Mucosa of descending colon (tissue), 3 donors: ENCODE measurements at regions not wholly inside any gene's neighbourhood (a gene's known extent, or its start where the extent isn't known, plus 50 kb on each side); places are given as distances from the start of the nearest gene placed in this dataset.

Source experiments
- ATAC-seq: fragments of 200-7000 bp; cut with Tn5 transposase; one replicate; pipeline ENCODE4 v1.9.1; 2020; ENCODE audit warnings: mild to moderate bottlenecking, moderate library complexity
- DNase-seq, 3 donors: peaks; one replicate each; pipeline ENCODE4 v3.0.0-alpha.2; 2020
- H3K36me3 ChIP-seq: fragments of 200-600 bp; one replicate; pipeline ENCODE4 v1.8.0; 2021; ENCODE audit warnings: low read depth, mild to moderate bottlenecking
- H3K4me1 ChIP-seq: fragments of 200-600 bp; one replicate; pipeline ENCODE4 v1.8.0; 2021; ENCODE audit warnings: low read depth, mild to moderate bottlenecking
- H3K4me3 ChIP-seq: fragments of 200-600 bp; one replicate; pipeline ENCODE4 v1.8.0; 2021; ENCODE audit warnings: mild to moderate bottlenecking
- H3K9me3 ChIP-seq: fragments of 200-600 bp; one replicate; pipeline ENCODE4 v1.8.0; 2021; ENCODE audit warnings: mild to moderate bottlenecking
- intact Hi-C, 2 donors: fragments of 100-400 bp; cut with DNase I in 1 of 2; cut with micrococcal nuclease in 1 of 2; formaldehyde crosslinking; loops; one replicate each; pipeline versions ENCODE4 v1.11.0 to v1.11.1; 2022; cut with DNase I, micrococcal nuclease
- TF ChIP-seq, protein P1 (sequence below): fragments of 200-600 bp; IDR thresholded peaks from one replicate; pipeline ENCODE4 v1.8.0; 2022; ENCODE audit warnings: antibody characterized with exemption, mild to moderate bottlenecking
- donor health status: DM: no; HTN: no; CAD: no; lungs with moderate emphysema.
- donor health status: DM: no; HTN: no; CAD: no.
- donor health status: DM: no; HTN: yes; CAD: no.

GRCh38 chr14:71621980-71622605 lies 310.1 kb upstream of the RGS6 start:
- no peaks in the 10 kb centered on the region for H3K36me3 ChIP-seq
- no peaks in the 10 kb centered on the region for H3K9me3 ChIP-seq
- no peaks in the 10 kb centered on the region for H3K4me1 ChIP-seq
- intact Hi-C loops: no loop called here
- no peak for DNase-seq
- no peak overlapping the region for H3K4me3 ChIP-seq
- ATAC-seq: no peak
- TF ChIP-seq, protein P1, sequence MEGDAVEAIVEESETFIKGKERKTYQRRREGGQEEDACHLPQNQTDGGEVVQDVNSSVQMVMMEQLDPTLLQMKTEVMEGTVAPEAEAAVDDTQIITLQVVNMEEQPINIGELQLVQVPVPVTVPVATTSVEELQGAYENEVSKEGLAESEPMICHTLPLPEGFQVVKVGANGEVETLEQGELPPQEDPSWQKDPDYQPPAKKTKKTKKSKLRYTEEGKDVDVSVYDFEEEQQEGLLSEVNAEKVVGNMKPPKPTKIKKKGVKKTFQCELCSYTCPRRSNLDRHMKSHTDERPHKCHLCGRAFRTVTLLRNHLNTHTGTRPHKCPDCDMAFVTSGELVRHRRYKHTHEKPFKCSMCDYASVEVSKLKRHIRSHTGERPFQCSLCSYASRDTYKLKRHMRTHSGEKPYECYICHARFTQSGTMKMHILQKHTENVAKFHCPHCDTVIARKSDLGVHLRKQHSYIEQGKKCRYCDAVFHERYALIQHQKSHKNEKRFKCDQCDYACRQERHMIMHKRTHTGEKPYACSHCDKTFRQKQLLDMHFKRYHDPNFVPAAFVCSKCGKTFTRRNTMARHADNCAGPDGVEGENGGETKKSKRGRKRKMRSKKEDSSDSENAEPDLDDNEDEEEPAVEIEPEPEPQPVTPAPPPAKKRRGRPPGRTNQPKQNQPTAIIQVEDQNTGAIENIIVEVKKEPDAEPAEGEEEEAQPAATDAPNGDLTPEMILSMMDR: no peak

GRCh38 chr14:71623939-71624338 lies 308.3 kb upstream of the RGS6 start:
- DNase-seq (no peak), ATAC-seq (no peak)
- Histone ChIP-seq H3K36me3 (no peaks in the 10 kb centered on the region), H3K4me3 (no peak overlapping the region), H3K4me1 (no peaks in the 10 kb centered on the region), H3K9me3 (no peaks in the 10 kb centered on the region)
- TF ChIP-seq, protein P1: no peak
- intact Hi-C loops: no loop called here

DNA sequence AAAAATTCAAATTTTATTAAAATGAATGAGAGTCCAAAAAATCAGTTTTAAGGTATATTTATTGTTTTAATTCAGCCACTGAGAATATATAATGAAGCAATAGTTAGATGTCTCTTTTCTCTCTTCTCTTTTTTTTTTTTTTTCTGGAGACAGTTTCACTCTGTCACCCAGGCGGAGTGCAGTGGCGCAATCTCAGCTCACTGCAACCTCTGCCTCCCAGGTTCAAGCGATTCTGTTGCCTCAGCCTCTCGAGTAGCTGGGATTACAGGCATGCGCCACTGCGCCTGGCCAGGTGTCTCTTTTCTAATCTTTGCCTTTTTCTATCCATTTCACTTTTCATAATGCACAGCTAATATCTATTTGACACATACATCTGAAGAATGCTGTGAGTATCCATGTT lies 307.1 kb upstream of the RGS6 start:
- no peak for ATAC-seq
- no peaks in the 10 kb centered on the region for H3K9me3 ChIP-seq
- TF ChIP-seq, protein P1: no peak
- H3K36me3 ChIP-seq: no peaks in the 10 kb centered on the region
- intact Hi-C loops: no loop called here
- H3K4me3 ChIP-seq: no peak overlapping the region
- no peak for DNase-seq
- H3K4me1 ChIP-seq: no peaks in the 10 kb centered on the region

DNA sequence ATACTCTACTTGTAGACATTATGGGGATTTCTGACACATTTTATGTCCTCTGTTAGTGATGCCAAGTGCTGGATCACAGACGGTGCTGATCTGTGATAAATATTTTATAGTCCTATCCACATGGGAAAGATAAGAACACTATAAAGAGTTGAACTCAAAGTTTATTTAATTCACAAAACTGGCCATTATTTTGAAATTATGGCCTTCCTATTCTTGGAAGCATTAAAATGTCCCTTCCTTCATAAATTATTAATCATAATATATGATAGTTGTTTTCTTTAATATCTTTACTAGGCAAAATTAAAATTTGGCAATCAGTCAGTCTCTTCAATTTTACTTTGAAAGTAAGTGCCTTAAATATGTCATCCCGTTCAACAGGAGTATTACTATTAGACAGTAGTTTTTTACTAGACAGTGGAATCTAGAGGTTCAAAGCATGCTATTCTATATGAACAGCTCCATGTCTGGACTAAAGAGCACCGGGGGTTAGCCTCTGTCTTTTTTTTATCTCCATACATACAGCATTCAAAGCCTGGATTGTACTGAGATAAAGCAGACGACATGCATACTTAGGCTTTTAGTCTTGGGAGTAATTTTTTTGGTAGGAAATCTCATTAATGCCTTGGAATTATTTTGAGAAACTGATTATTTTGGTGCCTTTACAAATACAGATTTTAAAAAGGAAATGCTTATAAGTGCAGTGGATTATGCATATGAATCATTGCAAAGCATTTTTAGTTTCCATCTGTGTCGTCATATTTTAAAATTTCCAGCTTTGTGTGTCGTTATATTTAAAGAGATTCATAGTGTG lies 306.1 kb upstream of the RGS6 start:
- ATAC-seq (no peak), DNase-seq (no peak)
- intact Hi-C loops: no loop called here
- H3K4me3 ChIP-seq: no peak overlapping the region
- H3K36me3 ChIP-seq: no peaks in the 10 kb centered on the region
- TF ChIP-seq, protein P1: no peak
- no peaks in the 10 kb centered on the region for H3K4me1 ChIP-seq
- no peaks in the 10 kb centered on the region for H3K9me3 ChIP-seq

DNA sequence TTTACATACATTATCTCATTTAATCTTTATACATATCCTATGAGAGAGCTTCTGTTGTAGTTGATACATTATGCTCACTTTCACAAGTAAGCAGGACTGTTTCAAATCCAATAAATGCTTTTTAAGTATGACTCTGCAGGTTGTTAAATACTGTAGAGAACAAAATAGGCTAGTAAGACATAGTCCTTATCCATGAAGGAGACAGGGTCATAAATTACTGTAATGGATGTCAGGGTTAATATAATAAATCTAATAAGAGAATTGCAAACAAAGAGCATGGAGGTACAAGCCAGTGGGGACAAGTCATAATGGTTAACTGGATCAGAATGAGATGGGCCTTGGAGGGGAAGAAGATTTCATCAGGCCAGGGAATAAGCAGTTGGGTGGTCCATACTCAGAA lies 303.8 kb upstream of the RGS6 start:
- intact Hi-C loops: no loop called here
- Histone ChIP-seq H3K9me3 (no peaks in the 10 kb centered on the region), H3K4me1 (no peaks in the 10 kb centered on the region), H3K36me3 (no peaks in the 10 kb centered on the region), H3K4me3 (no peak overlapping the region)
- DNase-seq (no peak), ATAC-seq (no peak)
- TF ChIP-seq, protein P1: no peak
